HG03103 (cell line): ENCODE measurements at regions not wholly inside any gene's neighbourhood (a gene's known extent, or its start where the extent isn't known, plus 50 kb on each side); places are given as distances from the start of the nearest gene placed in this dataset.
"Not testable (repeated sequence)": the region's sequence is repeated elsewhere in the genome, so short reads cannot be mapped to it uniquely, and the experiment has no call there.

Experiments used
- ATAC-seq: cut with Tn5 transposase; IDR thresholded peaks from one replicate; pipeline ENCODE4 v1.9.1; 2021; ENCODE audit warnings: low read depth; ENCODE audit not compliant: unreplicated experiment

DNA sequence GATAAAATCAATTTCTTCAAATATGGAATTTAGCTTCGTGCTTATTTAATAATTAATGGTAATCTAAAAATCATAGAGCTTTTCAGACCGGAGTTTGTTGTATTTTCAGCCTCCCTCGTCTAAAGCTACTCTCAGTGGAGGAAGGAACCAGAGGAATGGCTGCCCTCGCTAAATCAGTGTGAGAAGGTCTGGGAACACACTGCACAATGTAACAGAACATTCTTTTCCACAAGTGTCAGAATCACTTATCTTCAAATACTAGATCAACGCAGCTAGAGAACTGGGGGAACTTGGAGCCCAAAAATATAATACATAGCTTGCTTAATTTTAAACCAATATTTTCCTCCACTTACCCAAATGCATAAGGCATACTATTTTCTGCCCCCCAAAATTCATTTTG lies 148.5 kb downstream of the MTERF1 start:
- ATAC-seq: no peak

- ATAC-seq: no peak
These were observed 131.1 kb downstream of the MTERF1 start for GRCh38 chr7:91749418-91749817.

- ATAC-seq: no peak
These were observed 130.4 kb downstream of the MTERF1 start for GRCh38 chr7:91750091-91750490.

- ATAC-seq: no peak
These were observed 128.4 kb downstream of the MTERF1 start for GRCh38 chr7:91752102-91752501.

DNA sequence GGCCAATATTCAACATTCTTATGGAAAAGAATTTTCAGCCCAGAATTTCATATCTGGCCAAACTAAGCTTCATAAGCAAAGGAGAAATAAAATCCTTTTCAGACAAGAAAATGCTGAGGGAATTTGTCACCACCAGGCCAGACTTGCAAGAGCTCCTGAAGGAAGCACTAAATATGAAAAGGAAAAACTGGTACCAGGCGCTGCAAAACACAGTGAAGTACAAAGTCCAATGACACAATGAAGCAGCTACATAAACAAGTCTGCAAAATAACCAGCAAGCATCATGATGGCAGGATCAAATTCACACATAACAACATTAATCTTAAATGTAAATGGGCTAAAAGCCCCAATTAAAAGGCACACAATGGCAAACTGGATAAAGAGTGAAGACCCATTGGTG lies 126.2 kb downstream of the MTERF1 start:
- ATAC-seq: not testable (repeated sequence)

DNA sequence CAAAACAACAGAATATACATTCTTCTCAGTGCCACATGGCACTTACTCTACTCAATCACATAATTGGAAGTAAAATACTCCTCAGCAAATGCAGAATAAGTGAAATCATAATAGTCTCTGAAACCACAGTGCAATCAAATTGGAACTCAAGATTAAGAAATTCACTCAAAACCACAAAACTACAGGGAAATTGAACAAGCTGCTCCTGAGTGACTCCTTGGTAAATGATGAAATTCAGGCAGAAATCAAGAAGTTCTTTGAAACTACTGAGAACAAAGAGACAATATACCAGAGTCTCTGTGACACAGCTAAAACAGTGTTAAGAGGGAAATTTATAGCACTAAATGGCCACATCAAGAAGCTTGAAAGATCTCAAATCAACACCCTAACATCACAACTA lies 125.4 kb downstream of the MTERF1 start:
- not testable (repeated sequence) for ATAC-seq

- ATAC-seq: no peak
These were observed 121.2 kb downstream of the MTERF1 start for GRCh38 chr7:91759205-91759863.

GRCh38 chr7:91767820-91768219 lies 112.7 kb downstream of the MTERF1 start:
- no peak for ATAC-seq

GRCh38 chr7:91771394-91771793 lies 109.1 kb downstream of the MTERF1 start:
- no peak for ATAC-seq

GRCh38 chr7:91771921-91772815 lies 108.3 kb downstream of the MTERF1 start:
- no peak for ATAC-seq

- ATAC-seq: no peak
These were observed 104.3 kb downstream of the MTERF1 start for GRCh38 chr7:91776171-91776570.

- no peak for ATAC-seq
These were observed 103.0 kb downstream of the MTERF1 start for GRCh38 chr7:91777522-91777921.

DNA sequence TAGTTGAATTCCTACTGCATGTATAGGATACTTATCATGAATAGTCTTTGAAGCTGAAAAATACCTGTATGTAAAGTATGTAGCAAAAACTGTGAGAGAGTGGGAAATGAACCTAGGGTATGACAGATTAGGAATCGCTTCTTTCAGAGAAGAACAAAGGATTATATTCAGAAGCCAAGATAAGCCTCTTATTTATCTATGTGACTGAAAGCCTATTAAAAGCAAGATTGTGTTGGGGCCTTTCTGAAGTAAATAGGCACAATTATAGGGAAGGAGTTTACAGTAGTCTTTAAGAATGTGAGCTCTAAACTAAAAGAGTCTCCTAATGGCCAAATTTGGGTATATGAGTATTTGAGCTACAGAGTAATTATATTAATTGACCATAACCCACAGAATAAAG lies 102.1 kb downstream of the MTERF1 start:
- no peak for ATAC-seq

GRCh38 chr7:91780521-91780920 lies 100.0 kb downstream of the MTERF1 start:
- ATAC-seq: no peak

GRCh38 chr7:91784469-91784868 lies 96.0 kb downstream of the MTERF1 start:
- no peak for ATAC-seq

DNA sequence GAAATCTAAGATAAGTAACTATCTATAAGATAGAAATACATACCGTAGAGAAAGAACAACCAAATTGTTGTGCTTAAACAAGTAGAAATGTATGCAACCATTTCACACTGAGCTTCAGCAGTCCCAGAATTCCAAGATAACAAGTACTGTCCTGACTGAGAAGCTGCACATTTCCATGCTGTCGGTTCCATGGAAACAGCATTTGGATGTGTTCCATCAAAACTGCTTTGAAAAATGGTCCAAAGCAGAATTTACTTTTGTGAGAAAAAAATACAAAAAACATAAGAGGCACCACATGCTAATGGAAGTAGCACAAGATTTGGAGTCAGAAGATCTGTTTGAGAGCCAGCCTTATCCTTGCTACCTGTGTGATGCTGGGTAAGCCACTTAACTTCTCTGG lies 92.6 kb downstream of the MTERF1 start:
- ATAC-seq: no peak

GRCh38 chr7:91789086-91789485 lies 91.4 kb downstream of the MTERF1 start:
- no peak for ATAC-seq

GRCh38 chr7:91789558-91789957 lies 90.9 kb downstream of the MTERF1 start:
- no peak for ATAC-seq

GRCh38 chr7:91790646-91791045 lies 89.9 kb downstream of the MTERF1 start:
- not testable (repeated sequence) for ATAC-seq

DNA sequence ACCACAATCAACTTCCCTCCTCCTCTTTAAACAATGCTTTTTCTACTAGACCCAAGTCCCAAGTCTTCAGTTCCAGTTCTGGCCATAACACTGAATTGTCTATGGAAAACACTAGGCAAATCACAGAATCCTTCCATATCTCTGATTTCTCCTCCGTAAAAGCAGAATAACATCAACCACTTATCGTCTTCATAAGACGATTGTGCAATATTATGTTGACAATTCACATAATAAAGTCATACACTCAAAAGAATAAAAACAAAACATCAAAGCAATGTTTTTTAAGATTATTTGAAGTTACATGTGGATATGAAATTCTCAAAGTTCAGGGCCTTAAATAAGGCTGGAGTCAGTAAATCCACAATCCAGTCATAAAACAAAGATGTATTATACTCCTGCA lies 84.4 kb downstream of the MTERF1 start:
- no peak for ATAC-seq

GRCh38 chr7:91798425-91798824 lies 82.1 kb downstream of the MTERF1 start:
- no peak for ATAC-seq

DNA sequence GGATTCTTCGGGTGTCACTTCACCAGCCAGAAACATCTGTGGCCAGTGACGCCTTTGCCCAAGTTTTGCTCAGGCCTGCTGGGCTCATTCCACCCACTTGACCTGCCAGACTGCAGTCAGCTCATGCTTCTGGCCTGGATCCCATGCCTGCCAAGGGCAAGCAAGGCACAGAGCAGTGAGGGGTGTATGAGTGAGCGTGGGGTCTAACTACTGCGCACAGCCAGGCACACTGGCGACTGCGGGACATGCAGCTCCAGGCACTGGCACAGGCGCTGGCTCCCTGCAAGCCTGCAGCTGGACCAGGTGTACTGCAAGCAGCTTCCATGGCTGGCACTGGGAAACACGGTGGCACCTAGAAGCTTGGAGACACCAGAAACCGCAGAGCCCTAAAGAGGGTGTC lies 80.1 kb downstream of the MTERF1 start:
- ATAC-seq: no peak
